Thoracic aorta (tissue), 2 donors: ENCODE measurements at regions not wholly inside any gene's neighbourhood (a gene's known extent, or its start where the extent isn't known, plus 50 kb on each side); places are given as distances from the start of the nearest gene placed in this dataset.

Experiments used
- ATAC-seq: fragments of 150-250 bp; one replicate; pipeline ENCODE4 v1.8.0; 2017; ENCODE audit warnings: low read depth; ENCODE audit not compliant: insufficient number of reproducible peaks, low FRiP score
- DNase-seq: peaks from one replicate; pipeline ENCODE4 v3.0.0-alpha.2; 2020; ENCODE audit warnings: low spot score
- H3K27ac ChIP-seq, 2 donors: fragments of 200-600 bp; sonication (generic); 1 replicate in 1 of 2; 2 replicates in 1 of 2; pipeline ENCODE4 v1.5.1; 2016; ENCODE audit warnings: mild to moderate bottlenecking in 2 of 2, moderate library complexity in 2 of 2
- H3K27me3 ChIP-seq: fragments of 200-600 bp; sonication (generic); replicated peaks from 2 replicates; pipeline ENCODE4 v1.6.0; 2016; ENCODE audit warnings: mild to moderate bottlenecking; ENCODE audit not compliant: insufficient read depth
- H3K36me3 ChIP-seq: fragments of 200-600 bp; sonication (generic); one replicate; pipeline ENCODE4 v1.5.1; 2016
- H3K4me1 ChIP-seq, 2 donors: fragments of 200-600 bp; sonication (generic); 1 replicate in 1 of 2; 2 replicates in 1 of 2; pipeline versions ENCODE4 v1.5.1 to v1.6.0; 2016; ENCODE audit warnings: low read depth in 2 of 2, mild to moderate bottlenecking in 1 of 2; ENCODE audit not compliant: control insufficient read depth in 1 of 2
- H3K4me3 ChIP-seq: fragments of 200-600 bp; sonication (generic); 2 replicates; pipeline ENCODE4 v1.5.1; 2016; ENCODE audit warnings: mild to moderate bottlenecking
- H3K9me3 ChIP-seq: fragments of 200-600 bp; sonication (generic); 2 replicates; pipeline ENCODE4 v1.5.1; 2016
- CTCF ChIP-seq: fragments of 200-600 bp; sonication (generic); IDR thresholded peaks from one replicate; pipeline ENCODE4 v1.5.1; 2019; ENCODE audit warnings: antibody characterized with exemption

- Histone ChIP-seq H3K27me3 (no peaks in the 10 kb centered on the region), H3K36me3 (no peaks in the 10 kb centered on the region), H3K27ac (no peak overlapping the region), H3K4me3 (no peak overlapping the region), H3K9me3 (no peaks in the 10 kb centered on the region), H3K4me1 (no peaks in the 10 kb centered on the region)
- DNase-seq: no peak
- no peak for TF ChIP-seq CTCF
- no peak for ATAC-seq
Measured at GRCh38 chr1:30034627-30035521, 688.5 kb downstream of the MATN1 start.

GRCh38 chr1:30034105-30034626 is 689.2 kb downstream of the MATN1 start:
- DNase-seq (no peak), ATAC-seq (no peak)
- Histone ChIP-seq H3K27me3 (no peaks in the 10 kb centered on the region), H3K4me3 (no peak overlapping the region), H3K9me3 (no peaks in the 10 kb centered on the region), H3K4me1 (no peaks in the 10 kb centered on the region), H3K36me3 (no peaks in the 10 kb centered on the region), H3K27ac (no peak overlapping the region)
- no peak for TF ChIP-seq CTCF

GRCh38 chr1:30033256-30034104 is 689.9 kb downstream of the MATN1 start:
- H3K4me1 ChIP-seq: no peaks in the 10 kb centered on the region
- H3K27ac ChIP-seq: no peak overlapping the region
- no peaks in the 10 kb centered on the region for H3K36me3 ChIP-seq
- DNase-seq: no peak
- no peak for ATAC-seq
- no peaks in the 10 kb centered on the region for H3K9me3 ChIP-seq
- TF ChIP-seq CTCF: no peak
- no peaks in the 10 kb centered on the region for H3K27me3 ChIP-seq
- H3K4me3 ChIP-seq: no peak overlapping the region

- no peak overlapping the region for H3K4me3 ChIP-seq
- ATAC-seq: no peak
- no peak for TF ChIP-seq CTCF
- no peaks in the 10 kb centered on the region for H3K27me3 ChIP-seq
- H3K27ac ChIP-seq: no peak overlapping the region
- no peak for DNase-seq
- H3K36me3 ChIP-seq: no peaks in the 10 kb centered on the region
- H3K4me1 ChIP-seq: no peaks in the 10 kb centered on the region
- no peaks in the 10 kb centered on the region for H3K9me3 ChIP-seq
Measured at GRCh38 chr1:30032302-30032701, 691.1 kb downstream of the MATN1 start.

- H3K36me3 ChIP-seq: no peaks in the 10 kb centered on the region
- H3K27ac ChIP-seq: no peak overlapping the region
- DNase-seq: no peak
- no peaks in the 10 kb centered on the region for H3K27me3 ChIP-seq
- no peak overlapping the region for H3K4me3 ChIP-seq
- H3K9me3 ChIP-seq: no peaks in the 10 kb centered on the region
- H3K4me1 ChIP-seq: no peaks in the 10 kb centered on the region
- ATAC-seq: no peak
- TF ChIP-seq CTCF: no peak
Measured at GRCh38 chr1:30029677-30030076, 693.7 kb downstream of the MATN1 start.
